ENCODE measurements at regions not wholly inside any gene's neighbourhood (a gene's known extent, or its start where the extent isn't known, plus 50 kb on each side); places are given as distances from the start of the nearest gene placed in this dataset.

GRCh38 chr4:186920992-186921391 is 197.3 kb upstream of the FAT1 start:
- TF ChIP-seq CTCF (IDR thresholded peaks at IDR 0.05; ENCODE audit: poor library complexity): no peak
- no peak for TF ChIP-seq EZH2phosphoT487 (IDR thresholded peaks at IDR 0.05; ENCODE audit: low read depth, severe bottlenecking, unreplicated experiment)

All from hepatocyte (in vitro differentiated cells).